SU-DHL-6 (cell line): ENCODE measurements at regions not wholly inside any gene's neighbourhood (a gene's known extent, or its start where the extent isn't known, plus 50 kb on each side); places are given as distances from the start of the nearest gene placed in this dataset.

Experiments
- EZH2phosphoT487 ChIP-seq: fragments of 200-600 bp; sonication (generic), shearing (Covaris generic); conservative IDR thresholded peaks from 2 replicates; pipeline ENCODE4 v1.6.1; 2018; ENCODE audit warnings: mild to moderate bottlenecking, antibody characterized with exemption, low read length, moderate library complexity, mixed read lengths
- TF ChIP-seq, protein P1 (sequence below): fragments of 200-600 bp; sonication (generic); IDR thresholded peaks from one replicate; pipeline ENCODE4 v1.5.1; 2017; ENCODE audit warnings: antibody characterized with exemption, mild to moderate bottlenecking, low read length, moderate library complexity; ENCODE audit not compliant: insufficient read depth, poor library complexity, severe bottlenecking

DNA sequence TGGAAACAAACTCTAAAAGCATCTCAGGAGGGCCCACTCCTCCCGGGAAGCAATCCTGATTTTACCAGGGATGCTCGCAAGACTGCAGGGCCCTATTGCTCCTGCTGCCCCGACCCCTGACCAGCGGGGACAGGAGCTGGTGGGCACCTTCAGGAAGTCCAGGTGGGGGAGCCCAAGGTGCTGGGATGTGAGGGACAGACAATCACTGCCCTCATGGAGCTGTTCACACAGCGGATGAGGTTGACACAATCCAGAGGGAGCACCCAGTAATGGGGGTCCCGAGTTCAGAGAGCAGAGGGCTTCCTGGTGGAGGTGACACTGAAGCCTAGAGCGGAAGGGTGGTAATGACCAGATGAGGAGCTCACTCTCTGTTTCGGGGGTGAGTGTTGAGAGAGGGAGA lies 126.2 kb downstream of the FOXL1 start:
- TF ChIP-seq, protein P1, sequence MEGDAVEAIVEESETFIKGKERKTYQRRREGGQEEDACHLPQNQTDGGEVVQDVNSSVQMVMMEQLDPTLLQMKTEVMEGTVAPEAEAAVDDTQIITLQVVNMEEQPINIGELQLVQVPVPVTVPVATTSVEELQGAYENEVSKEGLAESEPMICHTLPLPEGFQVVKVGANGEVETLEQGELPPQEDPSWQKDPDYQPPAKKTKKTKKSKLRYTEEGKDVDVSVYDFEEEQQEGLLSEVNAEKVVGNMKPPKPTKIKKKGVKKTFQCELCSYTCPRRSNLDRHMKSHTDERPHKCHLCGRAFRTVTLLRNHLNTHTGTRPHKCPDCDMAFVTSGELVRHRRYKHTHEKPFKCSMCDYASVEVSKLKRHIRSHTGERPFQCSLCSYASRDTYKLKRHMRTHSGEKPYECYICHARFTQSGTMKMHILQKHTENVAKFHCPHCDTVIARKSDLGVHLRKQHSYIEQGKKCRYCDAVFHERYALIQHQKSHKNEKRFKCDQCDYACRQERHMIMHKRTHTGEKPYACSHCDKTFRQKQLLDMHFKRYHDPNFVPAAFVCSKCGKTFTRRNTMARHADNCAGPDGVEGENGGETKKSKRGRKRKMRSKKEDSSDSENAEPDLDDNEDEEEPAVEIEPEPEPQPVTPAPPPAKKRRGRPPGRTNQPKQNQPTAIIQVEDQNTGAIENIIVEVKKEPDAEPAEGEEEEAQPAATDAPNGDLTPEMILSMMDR, result no peak
- TF ChIP-seq EZH2phosphoT487, result no peak
